GM23338 (cell line): ENCODE measurements at regions not wholly inside any gene's neighbourhood (a gene's known extent, or its start where the extent isn't known, plus 50 kb on each side); places are given as distances from the start of the nearest gene placed in this dataset.

Experiments
- CREB1 ChIP-seq: fragments of 250-450 bp; sonication (Bioruptor Pico); IDR thresholded peaks from 2 replicates; pipeline ENCODE4 v1.5.0; 2020; ENCODE audit warnings: low read depth, mild to moderate bottlenecking, moderate library complexity
- CTCF ChIP-seq, 2 experiments: fragments of 200-600 bp in 1 of 2; sonication (generic) in 1 of 2; conservative IDR thresholded peaks; 2 replicates each; pipeline versions ENCODE4 v1.5.1 to v1.6.1; 2016 to 2017; ENCODE audit warnings: antibody characterized with exemption in 2 of 2, low read depth in 2 of 2, mild to moderate bottlenecking in 2 of 2, moderate library complexity in 1 of 2
- ETS1 ChIP-seq: IDR thresholded peaks from 2 replicates; pipeline ENCODE4 v1.6.1; 2016; ENCODE audit warnings: antibody characterized with exemption
- EZH2 ChIP-seq: fragments of 200-600 bp; sonication (generic); IDR thresholded peaks from one replicate; pipeline ENCODE4 v1.8.0; 2017; ENCODE audit warnings: antibody characterized with exemption, mild to moderate bottlenecking, low read depth; ENCODE audit not compliant: unreplicated experiment
- EZH2phosphoT487 ChIP-seq: fragments of 200-600 bp; sonication (generic); IDR thresholded peaks from one replicate; pipeline ENCODE4 v1.8.1; 2018; ENCODE audit warnings: antibody characterized with exemption; ENCODE audit not compliant: unreplicated experiment
- JUNB ChIP-seq: IDR thresholded peaks from one replicate; pipeline ENCODE4 v1.6.1; 2016; ENCODE audit warnings: antibody characterized with exemption; ENCODE audit not compliant: unreplicated experiment
- POLR2AphosphoS5 ChIP-seq: IDR thresholded peaks from 2 replicates; pipeline ENCODE4 v1.6.1; 2016; ENCODE audit warnings: antibody characterized with exemption, low read depth
- REST ChIP-seq: IDR thresholded peaks from one replicate; pipeline ENCODE4 v1.6.1; 2018; ENCODE audit warnings: antibody characterized with exemption; ENCODE audit not compliant: unreplicated experiment
- STAT1 ChIP-seq: IDR thresholded peaks from one replicate; pipeline ENCODE4 v1.6.1; 2016; ENCODE audit warnings: antibody characterized with exemption; ENCODE audit not compliant: unreplicated experiment
- ZNF114 ChIP-seq: fragments of 250-450 bp; sonication (Bioruptor Pico); IDR thresholded peaks from 2 replicates; pipeline ENCODE4 v1.5.0; 2020; ENCODE audit warnings: mild to moderate bottlenecking, moderate library complexity
- ZNF331 ChIP-seq: fragments of 250-450 bp; sonication (Bioruptor Pico); IDR thresholded peaks from 2 replicates; pipeline ENCODE4 v1.5.0; 2020; ENCODE audit warnings: low read depth, mild to moderate bottlenecking, moderate library complexity
- ZNF462 ChIP-seq: fragments of 250-450 bp; sonication (Bioruptor Pico); IDR thresholded peaks from 2 replicates; pipeline ENCODE4 v1.5.0; 2020; ENCODE audit warnings: mild to moderate bottlenecking, moderate library complexity

- TF ChIP-seq CTCF (conservative IDR thresholded peaks at IDR 0.05; ENCODE audit: low read depth in 2 of 2) = no peak
- TF ChIP-seq EZH2 = no peak
- TF ChIP-seq EZH2phosphoT487 = no peak
- TF ChIP-seq POLR2AphosphoS5 = no peak
- no peak for TF ChIP-seq REST
- no peak for TF ChIP-seq ETS1
- no peak for TF ChIP-seq ZNF114
- no peak for TF ChIP-seq ZNF331
- no peak for TF ChIP-seq JUNB
- no peak for TF ChIP-seq CREB1 (CRISPR knock-in tag)
- no peak for TF ChIP-seq STAT1
- no peak for TF ChIP-seq ZNF462 (CRISPR knock-in tag)
Measured at GRCh38 chr10:123550675-123551096, 115.5 kb upstream of the GPR26 start.
